GM21723 (cell line): ENCODE measurements at regions not wholly inside any gene's neighbourhood (a gene's known extent, or its start where the extent isn't known, plus 50 kb on each side); places are given as distances from the start of the nearest gene placed in this dataset.
A peak's percentile ranks its signal among the peaks of the same experiment; 100 is the strongest.

Source experiments
- ATAC-seq: cut with Tn5 transposase; IDR thresholded peaks from one replicate; pipeline ENCODE4 v1.9.1; 2021; ENCODE audit warnings: mild to moderate bottlenecking, moderate library complexity; ENCODE audit not compliant: unreplicated experiment

- ATAC-seq = no peak
Measured at GRCh38 chr15:35168464-35168863, 83.4 kb upstream of the NANOGP8 start.

GRCh38 chr15:35167675-35168074, 82.6 kb upstream of the NANOGP8 start:
- ATAC-seq = no peak

DNA sequence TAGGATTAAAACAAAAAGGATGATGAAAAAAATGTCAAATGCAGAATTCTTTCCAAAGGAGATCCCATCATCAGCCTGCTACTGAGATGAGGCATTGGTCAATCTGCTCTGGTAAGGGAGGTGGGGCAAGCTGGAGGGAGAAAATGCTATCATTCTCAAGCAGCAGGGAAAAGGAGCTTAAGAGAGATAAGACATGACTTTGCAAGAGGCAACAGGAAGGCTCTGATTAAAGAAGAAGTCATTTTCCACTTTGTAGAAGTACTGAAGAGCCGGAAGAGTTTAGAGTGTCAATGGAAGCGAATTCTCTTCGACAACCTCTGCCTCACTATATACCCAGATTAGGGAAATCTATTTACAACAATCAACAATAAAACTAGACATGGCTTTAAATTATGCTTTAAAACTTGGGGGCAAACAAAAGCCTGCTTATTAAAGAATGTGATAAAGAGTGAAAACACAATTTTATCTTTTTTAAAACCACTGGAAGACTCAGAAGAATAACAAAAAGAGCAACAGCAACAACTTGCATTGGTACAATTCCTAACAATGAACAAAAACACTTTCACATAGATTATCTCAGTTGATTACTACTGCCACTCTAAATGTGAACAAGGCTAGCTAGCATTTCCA, 81.8 kb upstream of the NANOGP8 start:
- no peak for ATAC-seq

GRCh38 chr15:35161694-35162093, 76.6 kb upstream of the NANOGP8 start:
- ATAC-seq = no peak

GRCh38 chr15:35159170-35159569, 74.1 kb upstream of the NANOGP8 start:
- ATAC-seq = no peak

- ATAC-seq = no peak
Measured at GRCh38 chr15:35151782-35152181, 66.7 kb upstream of the NANOGP8 start.

GRCh38 chr15:35151381-35151780, 66.3 kb upstream of the NANOGP8 start:
- no peak for ATAC-seq

DNA sequence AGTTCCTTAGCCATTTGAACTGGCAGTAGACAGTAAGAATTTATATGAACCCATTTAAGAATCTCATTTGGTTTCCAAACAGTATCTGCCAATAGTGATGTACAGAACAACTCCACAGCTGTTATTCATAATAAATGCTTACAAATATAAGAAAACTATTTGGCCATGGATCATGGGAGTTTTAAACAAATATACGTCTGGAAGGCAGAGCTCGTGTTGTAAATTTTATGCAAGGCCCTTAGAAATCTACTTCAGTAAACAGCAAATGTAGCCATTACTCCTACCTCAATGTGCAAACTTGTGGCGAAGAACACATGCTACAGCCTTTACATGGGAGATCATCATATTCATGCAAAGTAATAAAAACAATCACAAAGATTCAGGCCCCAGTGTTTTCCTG, 65.3 kb upstream of the NANOGP8 start:
- ATAC-seq = no peak

- ATAC-seq = no peak
Measured at GRCh38 chr15:35145336-35145735, 60.2 kb upstream of the NANOGP8 start.

- ATAC-seq = no peak
Measured at GRCh38 chr15:35142578-35142977, 57.5 kb upstream of the NANOGP8 start.

DNA sequence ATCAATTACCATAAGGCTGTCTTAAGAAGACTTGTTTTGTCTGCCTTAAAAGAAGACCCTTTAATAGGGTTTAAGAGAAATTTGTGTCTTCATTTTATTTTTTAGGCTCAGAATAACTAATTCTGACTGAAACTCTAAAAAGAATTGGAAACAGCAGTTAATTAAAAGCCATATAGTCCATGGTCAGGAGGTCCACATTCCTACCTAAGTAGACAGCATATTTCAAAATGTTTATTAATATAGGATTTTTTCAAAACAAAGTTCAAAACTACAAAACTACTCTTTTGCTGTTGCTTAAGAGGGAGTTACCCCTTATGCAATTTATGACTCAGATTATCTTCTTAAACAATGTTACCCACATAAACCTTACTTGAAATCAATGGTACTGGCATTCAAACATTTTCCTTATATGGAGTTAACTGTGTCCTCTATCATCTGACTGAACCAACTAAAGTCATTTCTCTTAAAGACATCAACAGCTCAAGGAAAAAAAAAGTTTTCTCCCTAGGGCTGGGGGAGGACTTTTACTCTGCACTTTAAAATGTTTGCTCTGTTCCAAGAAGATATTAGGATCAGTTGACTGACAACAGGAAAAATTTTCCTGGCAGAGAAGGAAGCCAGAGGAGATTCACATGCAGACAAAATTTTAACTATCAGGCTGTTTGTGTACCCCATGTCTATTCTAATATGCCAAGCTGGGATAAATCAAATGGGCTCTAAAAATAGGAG, 56.8 kb upstream of the NANOGP8 start:
- peak; percentile 48 for ATAC-seq

DNA sequence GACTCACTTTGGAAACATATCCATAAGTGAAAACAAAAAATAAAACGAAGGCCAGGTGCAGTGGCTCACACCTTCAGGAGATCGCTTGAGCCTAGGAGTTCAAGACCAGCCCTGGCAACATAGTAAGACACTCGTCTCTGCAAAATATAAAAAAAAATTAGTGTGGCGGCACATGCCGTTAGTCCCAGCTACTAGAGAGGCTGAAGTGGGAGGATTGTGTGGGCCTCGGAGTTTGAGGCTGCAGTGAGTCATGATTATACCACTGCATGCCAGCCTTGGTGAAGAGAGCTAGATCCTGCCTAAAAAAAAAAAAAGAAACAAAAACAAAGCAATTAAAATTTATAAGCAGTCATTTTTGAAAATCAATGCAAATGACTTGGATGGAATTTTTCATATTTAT, 54.7 kb upstream of the NANOGP8 start:
- no peak for ATAC-seq

GRCh38 chr15:35137190-35137574, 52.1 kb upstream of the NANOGP8 start:
- no peak for ATAC-seq

- peak; percentile 98 for ATAC-seq
Measured at GRCh38 chr15:35136321-35137189, 51.5 kb upstream of the NANOGP8 start.
